ENCODE measurements at regions not wholly inside any gene's neighbourhood (a gene's known extent, or its start where the extent isn't known, plus 50 kb on each side); places are given as distances from the start of the nearest gene placed in this dataset.

- TF ChIP-seq CTCF (conservative IDR thresholded peaks at IDR 0.05) (peak; percentile 22), ZFX (IDR thresholded peaks at IDR 0.05) (no peak)
Observed at GRCh38 chr3:110419096-110419495, 652.5 kb upstream of the NECTIN3 start.
